HCT116 (cell line): ENCODE measurements at regions not wholly inside any gene's neighbourhood (a gene's known extent, or its start where the extent isn't known, plus 50 kb on each side); places are given as distances from the start of the nearest gene placed in this dataset.

Experiments used
- ATAC-seq: fragments of 200-7000 bp; cut with Tn5 transposase; 2 replicates; pipeline ENCODE4 v1.9.1; 2020; ENCODE audit warnings: mild to moderate bottlenecking, moderate library complexity
- BruUV-seq: library from RNA; stranded (reverse); fragments of 400-500 nt; replicated peaks from 2 replicates; lab custom pipeline; 2021; lab: Mats Ljungman, UMichigan
- CTCF ChIA-PET: fragments of 300-600 bp; sonication (Branson Sonifier 250); formaldehyde crosslinking; loops from one replicate; lab custom pipeline; 2021; ENCODE audit warnings: antibody characterized with exemption; lab: Charles Lee
- POLR2A ChIA-PET: fragments of 300-600, 350-600 bp; sonication (Branson Sonifier 250); formaldehyde crosslinking; loops from one replicate; lab custom pipeline; 2021; ENCODE audit warnings: antibody characterized with exemption; lab: Charles Lee
- RAD21 ChIA-PET, 2 experiments: fragments of 300-600 bp; sonication (Branson Sonifier 250); formaldehyde crosslinking; loops; one replicate each; lab custom pipeline; 2023; ENCODE audit warnings: low total read pairs in 2 of 2; ENCODE audit not compliant: uncharacterized antibody in 2 of 2, unreplicated experiment in 2 of 2, low non-redundant PET in 1 of 2; lab: Charles Lee
- DNase-seq: peaks from one replicate; pipeline ENCODE4 v3.0.0-alpha.2; 2010; ENCODE audit warnings: low read depth, low spot score
- H2AFZ ChIP-seq: fragments of 200-600 bp; shearing (Covaris generic), sonication (generic); 2 replicates; pipeline ENCODE4 v1.6.1; 2017; ENCODE audit warnings: low read depth, mixed run types, mixed read lengths, antibody characterized with exemption, low read length; ENCODE audit not compliant: poor library complexity, severe bottlenecking
- H3K27ac ChIP-seq: 2 replicates; pipeline ENCODE4 v1.5.1; 2012; ENCODE audit warnings: low read depth, low read length
- H3K27me3 ChIP-seq: fragments of 200-600 bp; sonication (generic); 2 replicates; pipeline ENCODE4 v1.6.1; 2016; ENCODE audit warnings: mixed run types, low read length, mixed read lengths; ENCODE audit not compliant: insufficient read depth
- H3K36me3 ChIP-seq, 2 experiments: fragments of 200-500 bp in 1 of 2; fragments of 200-600 bp in 1 of 2; sonication (Bioruptor generic) in 1 of 2; sonication (generic) in 1 of 2; 2 replicates each; pipeline versions ENCODE4 v1.5.1 to v1.6.1; 2014 to 2016; ENCODE audit warnings: low read length in 2 of 2, inconsistent platforms in 1 of 2, mixed read lengths in 1 of 2, mixed run types in 1 of 2; ENCODE audit not compliant: insufficient read depth in 2 of 2, control insufficient read depth in 1 of 2
- H3K4me1 ChIP-seq, 2 experiments: fragments of 200-600 bp in 1 of 2; sonication (generic) in 1 of 2; 2 replicates each; pipeline versions ENCODE4 v1.5.1 to v1.6.1; 2012 to 2017; ENCODE audit warnings: low read length in 2 of 2, inconsistent platforms in 1 of 2, mild to moderate bottlenecking in 1 of 2, mixed read lengths in 1 of 2, mixed run types in 1 of 2, moderate library complexity in 1 of 2; ENCODE audit not compliant: insufficient read depth in 2 of 2, control insufficient read depth in 1 of 2
- H3K4me2 ChIP-seq: fragments of 200-600 bp; sonication (generic); 2 replicates; pipeline ENCODE4 v1.6.1; 2017; ENCODE audit warnings: mixed run types, low read length, mixed read lengths
- H3K4me3 ChIP-seq, 2 experiments: fragments of 200-600 bp in 1 of 2; sonication (generic) in 1 of 2; replicated peaks in 1 of 2; 2 replicates each; pipeline ENCODE4 v1.5.1; 2011 to 2016; ENCODE audit warnings: low read length in 2 of 2, control low read depth in 1 of 2, low read depth in 1 of 2, mild to moderate bottlenecking in 1 of 2, mixed read lengths in 1 of 2, mixed run types in 1 of 2
- H3K79me2 ChIP-seq: fragments of 200-600 bp; sonication (generic); 2 replicates; pipeline ENCODE4 v1.6.1; 2017; ENCODE audit warnings: mild to moderate bottlenecking, mixed run types, low read length, moderate library complexity, mixed read lengths; ENCODE audit not compliant: insufficient read depth
- H3K9ac ChIP-seq: fragments of 200-600 bp; sonication (generic); 2 replicates; pipeline ENCODE4 v1.6.1; 2016; ENCODE audit warnings: low read length, mixed read lengths
- H3K9me2 ChIP-seq: fragments of 200-600 bp; sonication (generic), shearing (Covaris generic); 2 replicates; pipeline ENCODE4 v1.6.1; 2017; ENCODE audit warnings: mixed run types, mild to moderate bottlenecking, moderate library complexity; ENCODE audit not compliant: insufficient read depth
- H3K9me3 ChIP-seq, 2 experiments: fragments of 200-500 bp in 1 of 2; fragments of 200-600 bp in 1 of 2; sonication (Bioruptor generic) in 1 of 2; sonication (generic) in 1 of 2; 2 replicates each; pipeline ENCODE4 v1.6.1; 2014 to 2017; ENCODE audit warnings: low read length in 2 of 2, mixed read lengths in 2 of 2, inconsistent platforms in 1 of 2, low read depth in 1 of 2, mild to moderate bottlenecking in 1 of 2, mixed run types in 1 of 2, moderate library complexity in 1 of 2; ENCODE audit not compliant: control insufficient read depth in 1 of 2, insufficient read depth in 1 of 2
- H4K20me1 ChIP-seq: fragments of 200-600 bp; sonication (generic), shearing (Covaris generic); 2 replicates; pipeline ENCODE4 v1.6.1; 2017; ENCODE audit warnings: mixed run types, mild to moderate bottlenecking, moderate library complexity; ENCODE audit not compliant: insufficient read depth
- CTCF ChIP-seq, 3 experiments: fragments of 200-600 bp in 1 of 3; sonication (generic) in 1 of 3; IDR thresholded peaks in 2 of 3; conservative IDR thresholded peaks in 1 of 3; 2 replicates each; pipeline ENCODE4 v1.5.1; 2012 to 2017; ENCODE audit warnings: low read depth in 2 of 3, low read length in 2 of 3, antibody characterized with exemption in 1 of 3, borderline replicate concordance in 1 of 3, control low read depth in 1 of 3, mild to moderate bottlenecking in 1 of 3, mixed read lengths in 1 of 3, mixed run types in 1 of 3, moderate library complexity in 1 of 3; ENCODE audit not compliant: insufficient read depth in 1 of 3
- EZH2 ChIP-seq: fragments of 200-600 bp; sonication (generic); IDR thresholded peaks from 2 replicates; pipeline ENCODE4 v1.6.1; 2017; ENCODE audit warnings: antibody characterized with exemption, mixed run types
- EZH2phosphoT487 ChIP-seq: fragments of 200-600 bp; IDR thresholded peaks from 2 replicates; pipeline ENCODE4 v1.6.1; 2018; ENCODE audit warnings: antibody characterized with exemption, borderline replicate concordance
- POLR2AphosphoS5 ChIP-seq: IDR thresholded peaks from 2 replicates; pipeline ENCODE4 v1.6.1; 2011; ENCODE audit warnings: mild to moderate bottlenecking, low read depth, low read length, moderate library complexity
- SIN3A ChIP-seq: IDR thresholded peaks from 2 replicates; pipeline ENCODE4 v1.6.1; 2012; ENCODE audit warnings: low read depth
- SP1 ChIP-seq: IDR thresholded peaks from 2 replicates; pipeline ENCODE4 v1.6.1; 2012; ENCODE audit warnings: low read depth
- SRF ChIP-seq: IDR thresholded peaks from 2 replicates; pipeline ENCODE4 v1.6.1; 2012; ENCODE audit warnings: low read depth
- ZBTB33 ChIP-seq: IDR thresholded peaks from 2 replicates; pipeline ENCODE4 v1.6.1; 2011; ENCODE audit warnings: mild to moderate bottlenecking, low read length, moderate library complexity; ENCODE audit not compliant: insufficient replicate concordance; ENCODE audit errors: extremely low read depth
- ZNF274 ChIP-seq: fragments of 200-500 bp; sonication (Bioruptor generic); IDR thresholded peaks from 2 replicates; pipeline ENCODE4 v1.6.1; 2014; ENCODE audit warnings: mild to moderate bottlenecking, low read depth, low read length, inconsistent platforms
- intact Hi-C: fragments of 100-400 bp; cut with micrococcal nuclease; formaldehyde crosslinking; loops from 2 replicates; pipeline ENCODE4 v1.10.0; 2022

GRCh38 chr16:85465328-85466303 lies 147.5 kb upstream of the GSE1 start:
- no peak overlapping the region for H3K9ac ChIP-seq
- ATAC-seq (0 out of 2 replicates have a peak, but pooled peaks have one; percentile 7), DNase-seq (no peak)
- ChIA-PET RAD21 (no interaction called here), CTCF (interaction anchor here (0.6 to 1.2 kb wide), 3 partner anchors 25 to 167 kb away, joined by 3 to 4 read pairs (median 3); no protein-coding TSS in a partner anchor), POLR2A (no interaction called here)
- no peak overlapping the region for H3K27ac ChIP-seq
- no peaks in the 10 kb centered on the region for H3K36me3 ChIP-seq
- H2AFZ ChIP-seq, result no peak overlapping the region
- no TSS peak for BruUV-seq
- H3K4me2 ChIP-seq, result no peak overlapping the region
- H3K9me2 ChIP-seq, result no peaks in the 10 kb centered on the region
- no peaks in the 10 kb centered on the region for H3K79me2 ChIP-seq
- intact Hi-C loops, result no loop called here
- no peak overlapping the region for H3K4me3 ChIP-seq
- H3K27me3 ChIP-seq, result peaks cover 8% of the 10 kb centered on the region; the same call in 1 of the 2 replicates
- H3K9me3 ChIP-seq, result no peaks in the 10 kb centered on the region
- TF ChIP-seq EZH2phosphoT487, result no peak
- TF ChIP-seq SP1, result no peak
- no peak for TF ChIP-seq ZNF274
- TF ChIP-seq SIN3A, result no peak
- no peak for TF ChIP-seq ZBTB33
- no peak for TF ChIP-seq EZH2
- TF ChIP-seq POLR2AphosphoS5, result no peak
- TF ChIP-seq CTCF (IDR thresholded peaks at IDR 0.05 in 2 of 3, conservative IDR thresholded peaks at IDR 0.05 in 1 of 3; ENCODE audit: borderline replicate concordance in 1 of 3, insufficient read depth in 1 of 3, low read depth in 2 of 3, low read length in 2 of 3), result no peak
- TF ChIP-seq SRF, result no peak
- no peaks in the 10 kb centered on the region for H4K20me1 ChIP-seq
- peaks cover 0 to 18% of the 10 kb centered on the region in 2 experiments; a peak in 3 of 4 replicates for H3K4me1 ChIP-seq
